Heart left ventricle (tissue), 13 donors: ENCODE measurements at regions not wholly inside any gene's neighbourhood (a gene's known extent, or its start where the extent isn't known, plus 50 kb on each side); places are given as distances from the start of the nearest gene placed in this dataset.

Experiments used
- POLR2A ChIP-seq, 2 donors: fragments of 450-650 bp; IDR thresholded peaks; one replicate each; pipeline ENCODE4 v1.6.1; 2017; ENCODE audit warnings: antibody characterized with exemption in 2 of 2, mild to moderate bottlenecking in 2 of 2, moderate library complexity in 2 of 2
- TF ChIP-seq, protein P1 (sequence below), 12 donors: fragments of 200-600 bp; sonication (generic) in 4 of 12; IDR thresholded peaks; one replicate each; pipeline versions ENCODE4 v1.5.0 to v1.8.0; 2018 to 2022; ENCODE audit warnings: antibody characterized with exemption in 12 of 12, mild to moderate bottlenecking in 5 of 12
- donor health status: ischemic (EF 13 %, LVEDD 7.1; RV severe dilation, severe dysfunction).
- donor health status: DM: no; HTN: yes; CAD: no.
- donor health status: DM: no; HTN: no; CAD: no.
- donor health status: ischemic (EF 25% LVEDD 6.9; RV normal size, moderate dysfunction).
- donor health status: ischemic (EF 25% LVEDD 5.7; RV mildly dilated, moderate dysfunction).
- donor health status: ischemic (EF 35%, LVEDD 5.7; RV mildly dilated, moderate dysfunction).
- donor health status: nonischemic (EF 11% LVEDD 7.7; RV severe dilation, severe dysfunction).
- donor health status: DM: yes; HTN: yes; CAD: no.
- donor health status: PGD.
- donor health status: ischemic (EF 29% LVEDD 5.4; RV normal size, mild dysfunction).
- donor health status: nonischemic (EF 23%, LVEDD 6.1; RV moderate dilation, normal function).

DNA sequence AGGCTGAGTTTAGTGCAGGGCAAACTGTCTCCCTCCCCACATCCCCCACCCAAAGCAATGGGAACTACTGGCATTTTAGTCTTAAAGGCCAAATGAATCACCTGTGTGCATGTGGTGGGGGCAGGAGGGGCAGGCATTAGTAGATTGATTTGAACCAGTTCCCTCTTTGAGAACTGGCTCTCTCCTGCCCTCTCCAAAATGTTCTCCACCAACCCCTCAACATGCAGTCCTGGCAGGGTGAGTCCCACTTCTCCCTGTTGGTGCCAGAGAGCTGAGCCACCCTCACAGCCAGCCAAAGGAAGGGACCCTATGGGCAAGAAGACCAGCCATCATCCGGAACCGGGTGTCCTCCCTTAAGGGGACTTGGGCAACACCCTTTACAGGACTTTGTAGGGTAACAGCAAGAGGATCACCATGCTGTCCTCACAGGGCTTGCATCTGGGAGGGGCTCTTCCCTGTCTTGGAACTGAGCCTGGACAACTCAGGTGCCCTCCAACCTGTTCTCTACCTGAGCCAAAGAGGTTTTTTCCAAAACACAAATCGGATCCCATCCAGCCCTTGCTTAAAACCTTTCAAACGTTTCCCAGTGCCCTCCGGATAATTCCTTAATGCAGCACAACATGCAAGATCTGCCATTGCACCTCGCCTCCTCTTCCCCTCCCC, 80.6 kb downstream of the MRPL14 start:
- TF ChIP-seq, protein P1, sequence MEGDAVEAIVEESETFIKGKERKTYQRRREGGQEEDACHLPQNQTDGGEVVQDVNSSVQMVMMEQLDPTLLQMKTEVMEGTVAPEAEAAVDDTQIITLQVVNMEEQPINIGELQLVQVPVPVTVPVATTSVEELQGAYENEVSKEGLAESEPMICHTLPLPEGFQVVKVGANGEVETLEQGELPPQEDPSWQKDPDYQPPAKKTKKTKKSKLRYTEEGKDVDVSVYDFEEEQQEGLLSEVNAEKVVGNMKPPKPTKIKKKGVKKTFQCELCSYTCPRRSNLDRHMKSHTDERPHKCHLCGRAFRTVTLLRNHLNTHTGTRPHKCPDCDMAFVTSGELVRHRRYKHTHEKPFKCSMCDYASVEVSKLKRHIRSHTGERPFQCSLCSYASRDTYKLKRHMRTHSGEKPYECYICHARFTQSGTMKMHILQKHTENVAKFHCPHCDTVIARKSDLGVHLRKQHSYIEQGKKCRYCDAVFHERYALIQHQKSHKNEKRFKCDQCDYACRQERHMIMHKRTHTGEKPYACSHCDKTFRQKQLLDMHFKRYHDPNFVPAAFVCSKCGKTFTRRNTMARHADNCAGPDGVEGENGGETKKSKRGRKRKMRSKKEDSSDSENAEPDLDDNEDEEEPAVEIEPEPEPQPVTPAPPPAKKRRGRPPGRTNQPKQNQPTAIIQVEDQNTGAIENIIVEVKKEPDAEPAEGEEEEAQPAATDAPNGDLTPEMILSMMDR (IDR thresholded peaks at IDR 0.05), result no peak
- TF ChIP-seq POLR2A (IDR thresholded peaks at IDR 0.05), result no peak
